Large intestine (tissue), 3 donors: ENCODE measurements at regions not wholly inside any gene's neighbourhood (a gene's known extent, or its start where the extent isn't known, plus 50 kb on each side); places are given as distances from the start of the nearest gene placed in this dataset.
"Not testable (repeated sequence)": the region's sequence is repeated elsewhere in the genome, so short reads cannot be mapped to it uniquely, and the experiment has no call there.

Source experiments
- DNase-seq, 2 donors: peaks; one replicate each; pipeline versions ENCODE4 v3.0.0 to v3.0.0-alpha.2; 2013
- H3K27ac ChIP-seq: one replicate; pipeline ENCODE4 v1.5.1; 2013; ENCODE audit warnings: low read length
- H3K27me3 ChIP-seq: 2 replicates; pipeline ENCODE4 v1.6.1; 2013; ENCODE audit warnings: low read length; ENCODE audit not compliant: control insufficient read depth, insufficient read depth
- H3K36me3 ChIP-seq: 2 replicates; pipeline ENCODE4 v1.6.1; 2013; ENCODE audit warnings: low read length; ENCODE audit not compliant: control insufficient read depth, insufficient read depth
- H3K4me1 ChIP-seq: one replicate; pipeline ENCODE4 v1.6.1; 2013; ENCODE audit warnings: low read length; ENCODE audit not compliant: control insufficient read depth, insufficient read depth
- H3K4me3 ChIP-seq: one replicate; pipeline ENCODE4 v1.5.1; 2013; ENCODE audit warnings: low read length
- H3K9me3 ChIP-seq: one replicate; pipeline ENCODE4 v1.6.1; 2013; ENCODE audit warnings: mild to moderate bottlenecking, low read depth, low read length, moderate library complexity; ENCODE audit not compliant: control insufficient read depth
- WGBS: methylation state at CpG from one replicate; pipeline ENCODE4 v1.1.5; 2013; ENCODE audit warnings: low lambda C conversion rate; ENCODE audit not compliant: insufficient coverage; 5-methylcytosine and 5-hydroxymethylcytosine counted together

DNA sequence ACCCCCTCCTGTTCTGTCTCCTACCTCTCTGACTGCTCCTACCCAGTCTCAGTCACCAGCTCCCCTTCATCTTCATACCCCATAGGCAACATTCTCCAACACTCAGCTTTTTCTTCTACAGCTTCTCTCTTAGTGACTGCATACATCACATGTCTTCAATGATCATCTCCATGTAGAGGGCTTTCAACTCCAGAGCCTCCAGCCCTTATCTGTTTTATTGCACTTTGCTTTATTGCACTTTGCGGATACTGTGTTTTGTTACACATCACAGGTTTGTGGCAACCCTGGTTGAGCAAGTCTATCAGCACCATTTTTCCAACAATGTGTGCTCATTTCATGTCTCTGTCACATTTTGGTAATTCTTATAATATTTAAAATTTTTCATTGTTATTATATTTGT is 230.7 kb downstream of the DEPDC1B start:
- Histone ChIP-seq H3K27me3 (no peaks in the 10 kb centered on the region), H3K9me3 (no peaks in the 10 kb centered on the region), H3K36me3 (no peaks in the 10 kb centered on the region), H3K27ac (no peak overlapping the region), H3K4me1 (no peaks in the 10 kb centered on the region), H3K4me3 (no peak overlapping the region)
- peak; percentile 50 to 72 for DNase-seq
- WGBS = no CpG with 5 or more reads among the region's 1 CpG

- Histone ChIP-seq H3K9me3 (no peaks in the 10 kb centered on the region), H3K27ac (no peak overlapping the region), H3K4me1 (peaks cover 4% of the 10 kb centered on the region), H3K27me3 (peaks cover 2% of the 10 kb centered on the region), H3K4me3 (no peak overlapping the region), H3K36me3 (no peaks in the 10 kb centered on the region)
- no CpG with 5 or more reads among the region's 5 CpGs for WGBS
- DNase-seq = peak; percentile 62 to 72
Observed at GRCh38 chr5:60463179-60463868, 236.6 kb downstream of the DEPDC1B start.

- Histone ChIP-seq H3K27me3 (peaks cover 4% of the 10 kb centered on the region), H3K4me1 (peaks cover 4% of the 10 kb centered on the region), H3K4me3 (no peak overlapping the region), H3K36me3 (no peaks in the 10 kb centered on the region), H3K27ac (no peak overlapping the region), H3K9me3 (no peaks in the 10 kb centered on the region)
- 81% methylated on average over 5 of the region's 7 CpGs for WGBS
- no peak for DNase-seq
Observed at GRCh38 chr5:60458666-60459065, 241.3 kb downstream of the DEPDC1B start.

DNA sequence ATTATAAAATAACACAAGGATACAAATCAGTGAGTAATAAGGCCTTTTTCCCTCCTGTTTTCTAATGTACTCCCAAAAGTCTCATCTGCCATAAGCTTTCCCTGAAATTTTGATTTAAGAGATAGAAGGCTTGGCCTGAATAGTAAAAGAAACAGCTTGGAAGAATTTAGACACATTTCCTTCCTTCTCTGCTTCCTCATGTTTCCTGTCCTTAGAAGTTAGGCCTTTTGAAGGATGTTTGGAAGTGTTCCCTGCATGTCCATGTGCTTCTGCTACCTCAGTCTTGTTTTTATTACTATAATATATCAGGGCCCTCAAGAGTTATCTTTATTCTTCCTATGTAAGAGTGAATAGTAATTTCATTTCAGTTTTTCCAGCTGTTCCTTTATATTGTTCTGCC is 242.7 kb downstream of the DEPDC1B start:
- no peak for DNase-seq
- Histone ChIP-seq H3K27me3 (peaks cover 4% of the 10 kb centered on the region), H3K4me1 (no peaks in the 10 kb centered on the region)

DNA sequence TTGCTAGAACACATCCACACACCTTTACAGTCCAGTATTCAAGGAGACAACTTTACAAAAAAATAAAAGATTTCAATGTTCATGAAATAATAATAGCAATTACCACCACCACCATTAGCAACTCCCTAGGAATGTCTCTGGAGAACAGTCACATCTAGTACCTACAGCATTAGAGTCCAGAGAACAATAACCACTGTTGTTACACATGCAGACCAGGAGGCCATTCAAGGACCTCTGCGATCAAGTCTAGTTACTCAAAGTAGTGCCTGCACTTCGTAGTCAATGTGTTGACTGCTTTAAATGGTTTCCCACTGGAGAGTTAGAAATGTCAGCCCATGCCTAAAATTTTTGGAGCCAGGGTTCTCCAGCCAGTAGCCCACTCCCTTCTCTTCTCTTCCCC is 244.4 kb downstream of the DEPDC1B start:
- Histone ChIP-seq H3K4me1 (no peaks in the 10 kb centered on the region), H3K4me3 (no peak overlapping the region), H3K27ac (no peak overlapping the region), H3K36me3 (no peaks in the 10 kb centered on the region), H3K9me3 (no peaks in the 10 kb centered on the region), H3K27me3 (peaks cover 2% of the 10 kb centered on the region)
- DNase-seq = no peak
- no CpG with 5 or more reads among the region's 2 CpGs for WGBS

More for the DNA sequence above, 242.7 kb downstream of the DEPDC1B start:
- Histone ChIP-seq H3K4me3 (no peak overlapping the region), H3K36me3 (no peaks in the 10 kb centered on the region), H3K27ac (no peak overlapping the region), H3K9me3 (no peaks in the 10 kb centered on the region)

- H3K4me3 ChIP-seq, H3K4me1 ChIP-seq, DNase-seq, H3K27me3 ChIP-seq, H3K36me3 ChIP-seq, H3K9me3 ChIP-seq, H3K27ac ChIP-seq: not testable (repeated sequence)
- WGBS = no CpG with 5 or more reads among the region's 4 CpGs
Observed at GRCh38 chr5:60454277-60454676, 245.7 kb downstream of the DEPDC1B start.

DNA sequence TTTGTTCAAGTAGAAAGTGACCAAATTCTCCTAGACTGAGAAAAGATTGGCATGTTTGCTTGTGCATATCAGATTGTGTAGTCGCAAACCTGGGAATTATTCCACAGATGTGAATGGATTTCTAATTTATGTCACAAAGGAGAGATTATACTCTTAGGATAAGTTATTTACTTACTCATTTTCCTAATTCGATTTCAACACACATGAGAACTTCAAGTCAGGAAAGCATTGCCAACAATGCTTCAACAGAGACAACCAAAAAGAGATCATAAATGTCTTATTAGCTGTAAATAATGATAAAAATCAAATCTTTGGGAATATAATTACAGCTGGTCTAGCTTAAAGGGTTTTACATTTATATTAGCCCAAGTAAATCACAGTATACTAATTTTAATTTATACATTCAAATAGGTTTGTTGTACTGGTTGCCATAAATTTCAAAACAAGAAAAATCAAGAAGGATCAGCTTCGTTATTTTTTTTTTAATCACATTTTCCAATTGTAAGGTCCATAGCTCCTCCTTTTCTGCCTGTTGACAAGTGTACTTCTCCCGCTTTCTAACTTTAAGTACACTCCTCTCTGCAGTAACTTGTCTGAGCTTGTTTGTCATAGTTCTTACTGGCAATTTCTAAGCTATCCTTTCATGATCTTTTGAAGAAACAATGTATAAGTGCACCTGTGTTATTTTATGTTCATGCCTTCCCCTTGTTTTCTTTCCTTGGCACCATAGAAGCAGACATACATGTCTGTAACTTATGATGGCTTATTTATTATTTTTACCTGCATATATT is 246.6 kb downstream of the DEPDC1B start:
- H3K4me3 ChIP-seq = no peak overlapping the region
- WGBS = 91% methylated on average over 2 of the region's 4 CpGs
- no peaks in the 10 kb centered on the region for H3K9me3 ChIP-seq
- peaks cover 2% of the 10 kb centered on the region for H3K27me3 ChIP-seq
- H3K27ac ChIP-seq = no peak overlapping the region
- H3K36me3 ChIP-seq = no peaks in the 10 kb centered on the region
- H3K4me1 ChIP-seq = no peaks in the 10 kb centered on the region
- no peak for DNase-seq

DNA sequence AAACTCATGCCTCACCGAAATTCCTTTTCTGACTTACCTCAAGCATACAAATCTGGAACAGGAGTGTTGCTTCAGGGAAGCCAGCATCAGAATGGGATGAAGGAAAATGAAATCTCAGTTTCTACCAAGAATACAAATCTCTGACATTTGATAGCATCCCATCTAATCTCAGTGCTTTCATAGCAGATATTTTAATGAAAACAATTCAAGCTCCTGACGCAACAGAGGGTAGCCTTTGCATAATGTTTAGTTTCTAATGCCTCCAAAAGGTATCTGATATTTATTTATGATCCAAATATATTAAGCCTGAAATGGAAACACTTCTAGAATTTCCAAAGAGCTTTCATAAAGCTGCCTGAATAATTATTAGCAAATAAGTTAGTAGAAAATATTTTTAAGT is 251.4 kb downstream of the DEPDC1B start:
- no peaks in the 10 kb centered on the region for H3K36me3 ChIP-seq
- no peak overlapping the region for H3K27ac ChIP-seq
- H3K4me3 ChIP-seq = no peak overlapping the region
- H3K4me1 ChIP-seq = no peaks in the 10 kb centered on the region
- no peaks in the 10 kb centered on the region for H3K9me3 ChIP-seq
- no peak for DNase-seq
- 88% methylated on average over 1 of the region's 2 CpGs for WGBS
- H3K27me3 ChIP-seq = no peaks in the 10 kb centered on the region

- H3K36me3 ChIP-seq = no peaks in the 10 kb centered on the region
- no peak overlapping the region for H3K4me3 ChIP-seq
- WGBS = no CpG with 5 or more reads among the region's 5 CpGs
- H3K9me3 ChIP-seq = no peaks in the 10 kb centered on the region
- DNase-seq = peak in 1 of 2 donors; percentile 8
- H3K27me3 ChIP-seq = no peaks in the 10 kb centered on the region
- H3K27ac ChIP-seq = no peak overlapping the region
- no peaks in the 10 kb centered on the region for H3K4me1 ChIP-seq
Observed at GRCh38 chr5:60447488-60447920, 252.5 kb downstream of the DEPDC1B start.

- no peak overlapping the region for H3K4me3 ChIP-seq
- H3K27me3 ChIP-seq = no peaks in the 10 kb centered on the region
- 60% methylated on average over 1 of the region's 3 CpGs for WGBS
- H3K4me1 ChIP-seq = no peaks in the 10 kb centered on the region
- DNase-seq = no peak
- H3K27ac ChIP-seq = no peak overlapping the region
- H3K9me3 ChIP-seq = no peaks in the 10 kb centered on the region
- no peaks in the 10 kb centered on the region for H3K36me3 ChIP-seq
Observed at GRCh38 chr5:60446917-60447316, 253.0 kb downstream of the DEPDC1B start.

DNA sequence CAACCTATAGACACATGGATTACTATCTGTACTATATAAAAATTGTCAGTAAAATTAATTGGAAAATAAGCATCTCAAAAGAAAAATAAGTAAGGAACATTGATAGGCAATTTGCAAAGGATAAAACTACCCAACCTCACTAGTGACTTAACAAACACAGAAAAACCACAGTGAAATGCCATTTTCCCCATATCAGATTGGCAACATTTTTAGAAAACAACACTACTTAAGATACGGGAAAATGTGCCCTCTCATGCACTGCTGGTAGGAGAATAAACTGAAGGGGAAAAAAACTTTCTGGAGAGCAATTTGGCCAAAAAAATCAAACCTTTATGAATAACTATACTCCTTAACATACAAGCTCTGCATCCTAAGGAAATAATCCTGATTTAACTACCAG is 254.0 kb downstream of the DEPDC1B start:
- no peaks in the 10 kb centered on the region for H3K27me3 ChIP-seq
- no peaks in the 10 kb centered on the region for H3K9me3 ChIP-seq
- DNase-seq = no peak
- no peaks in the 10 kb centered on the region for H3K4me1 ChIP-seq
- H3K36me3 ChIP-seq = no peaks in the 10 kb centered on the region
- 100% methylated on average over 1 of the region's 1 CpG for WGBS
- H3K4me3 ChIP-seq = no peak overlapping the region
- no peak overlapping the region for H3K27ac ChIP-seq
